ENCODE measurements at regions not wholly inside any gene's neighbourhood (a gene's known extent, or its start where the extent isn't known, plus 50 kb on each side); places are given as distances from the start of the nearest gene placed in this dataset.

DNA sequence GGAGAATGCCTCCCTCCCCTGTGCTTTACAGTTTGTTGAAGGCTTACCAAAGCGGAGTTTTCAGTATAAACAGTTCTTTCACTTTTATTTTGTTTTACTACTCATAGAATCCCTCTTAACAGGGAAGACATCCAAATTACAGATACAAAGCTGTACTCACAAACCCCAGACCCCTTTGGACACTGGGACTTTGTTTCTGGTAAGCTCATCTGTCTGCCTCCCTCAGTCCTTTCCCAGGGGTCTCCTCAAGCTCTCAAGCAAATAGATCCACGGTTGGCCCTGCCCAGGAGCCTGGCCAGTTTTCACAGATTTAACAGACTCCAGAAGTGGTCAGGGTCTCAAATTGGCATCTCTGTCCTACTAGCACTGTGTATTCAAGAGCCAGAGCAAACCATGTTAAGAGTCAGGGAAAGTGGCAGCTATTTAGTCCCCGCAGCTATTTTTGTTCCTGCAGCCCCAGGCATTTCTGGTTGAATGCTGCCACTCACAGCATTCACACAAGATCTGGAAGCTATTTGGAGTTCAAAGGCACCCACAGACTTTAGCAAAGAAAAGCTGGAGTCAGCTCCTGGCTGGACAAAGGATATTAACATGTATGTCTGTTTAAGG lies 54.2 kb downstream of the TMEM100 start:
- no peak for DNase-seq

DNA sequence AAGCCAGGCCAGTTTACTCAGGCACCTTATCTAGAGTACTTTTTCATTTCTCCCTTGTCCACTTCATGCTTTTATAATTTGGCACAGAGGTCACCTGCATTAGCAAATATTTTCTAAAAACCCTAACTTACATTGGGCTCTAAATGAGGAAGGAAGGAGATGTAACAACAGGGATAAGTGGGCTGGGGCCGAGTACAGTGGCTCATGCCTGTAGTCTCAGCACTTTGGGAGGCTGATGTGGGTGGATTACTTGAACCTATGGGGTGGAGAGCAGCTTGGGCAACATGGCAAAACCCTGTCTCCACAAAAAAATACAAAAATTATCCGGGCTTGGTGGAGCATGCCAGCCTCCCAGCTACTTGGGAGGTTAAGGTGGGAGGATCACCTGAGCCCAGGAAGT lies 55.9 kb downstream of the TMEM100 start:
- DNase-seq, result no peak

DNA sequence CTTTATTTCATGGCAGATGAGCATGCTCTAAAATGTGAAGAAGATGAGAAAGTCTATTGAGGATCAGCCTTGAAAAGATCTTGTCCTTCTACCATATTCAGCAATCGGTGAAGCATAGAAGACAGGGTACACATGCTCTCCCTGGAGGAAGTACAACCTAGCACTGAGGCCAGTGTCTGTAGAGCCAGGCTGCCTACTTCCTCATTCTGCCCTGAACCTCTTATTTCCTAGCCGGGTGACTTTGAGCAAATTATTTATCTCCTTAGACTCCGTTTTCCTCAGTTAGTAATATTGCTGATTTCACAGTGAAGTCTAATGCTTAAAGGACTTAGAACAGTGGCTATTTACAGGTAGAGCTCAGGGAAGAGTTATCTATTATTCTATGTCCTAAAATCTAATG lies 58.4 kb downstream of the TMEM100 start:
- no peak for DNase-seq

DNA sequence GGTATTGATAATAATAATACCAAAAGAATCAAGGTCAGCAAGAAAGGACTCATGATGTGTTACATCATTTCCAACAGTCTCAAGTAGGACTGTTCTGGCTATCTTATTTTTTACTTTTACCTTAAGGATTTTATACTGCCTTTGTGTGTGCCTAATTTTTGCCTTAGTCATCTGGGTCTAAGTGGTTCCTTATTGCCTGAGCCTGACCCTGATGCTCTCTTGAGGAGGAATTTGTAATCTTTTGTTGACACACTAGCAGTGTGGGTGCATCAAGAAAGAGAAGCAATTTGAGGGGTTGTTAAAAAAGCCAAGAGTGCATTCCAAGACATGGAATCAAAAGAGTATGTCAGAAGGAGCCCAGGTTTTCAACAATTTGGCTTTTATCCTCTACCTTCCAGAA lies 59.3 kb downstream of the TMEM100 start:
- DNase-seq, result no peak

DNA sequence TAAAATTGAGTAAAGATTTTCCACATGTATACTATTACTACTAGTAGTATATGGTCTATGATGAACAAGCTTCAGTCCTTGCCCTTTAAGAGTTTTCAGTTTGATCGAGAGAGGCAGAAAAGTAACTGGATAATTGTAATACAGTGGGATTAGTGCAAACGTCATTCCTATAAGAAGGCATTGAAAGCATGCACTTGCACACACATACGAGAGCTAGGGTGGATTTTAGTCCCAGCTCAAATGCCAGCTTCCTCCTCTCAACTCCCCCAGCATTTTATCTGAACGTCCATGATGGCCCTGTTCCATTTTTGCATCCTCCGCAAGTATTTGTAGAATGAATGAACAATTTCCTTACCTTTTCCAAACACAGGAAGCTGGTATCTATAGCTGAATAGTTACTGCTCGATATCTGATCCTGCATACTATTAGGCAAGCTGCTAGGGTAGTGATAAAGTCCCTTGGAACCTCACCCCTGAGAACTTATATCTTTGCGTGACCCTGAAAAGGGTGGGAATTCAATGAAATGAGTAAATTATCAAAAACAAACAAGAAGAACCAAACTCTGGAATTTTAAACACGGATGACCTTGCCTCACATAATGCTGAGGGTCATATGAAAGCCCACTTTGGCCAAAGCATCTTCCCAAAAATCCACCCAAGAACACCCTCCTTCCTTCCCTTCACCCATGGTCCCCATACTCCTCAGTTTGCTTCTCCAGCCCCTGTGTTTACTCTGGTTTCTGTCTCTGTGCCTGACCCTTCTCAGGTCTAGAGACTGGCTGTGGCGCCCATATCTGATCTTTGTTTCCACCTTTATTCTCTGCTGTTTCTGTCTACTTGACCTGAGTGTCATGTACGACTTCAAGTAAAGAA lies 60.5 kb downstream of the TMEM100 start:
- no peak for DNase-seq

DNA sequence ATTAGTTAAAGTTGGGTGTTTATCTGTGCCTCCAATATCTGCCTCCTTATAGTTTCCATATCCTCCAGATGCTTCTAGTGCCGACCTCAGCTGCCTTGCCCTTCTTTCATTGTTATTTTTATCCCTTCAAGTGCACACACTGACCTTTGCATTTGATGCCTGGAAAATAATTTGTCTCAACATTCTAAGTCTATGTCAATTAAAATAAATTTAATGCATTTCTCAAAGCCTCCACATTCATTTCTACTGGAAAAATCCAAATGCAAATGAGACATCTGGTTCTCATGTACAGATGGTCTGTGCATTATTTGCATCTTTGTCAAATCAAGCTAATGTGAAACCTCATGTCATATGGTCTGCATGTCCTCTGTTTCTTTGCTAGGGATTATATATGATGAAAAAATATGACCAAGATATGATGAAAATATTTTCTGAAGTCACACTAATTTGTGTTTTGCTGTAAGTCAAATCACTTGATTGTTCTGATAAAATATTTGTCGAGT lies 61.4 kb downstream of the TMEM100 start:
- DNase-seq, result no peak

DNA sequence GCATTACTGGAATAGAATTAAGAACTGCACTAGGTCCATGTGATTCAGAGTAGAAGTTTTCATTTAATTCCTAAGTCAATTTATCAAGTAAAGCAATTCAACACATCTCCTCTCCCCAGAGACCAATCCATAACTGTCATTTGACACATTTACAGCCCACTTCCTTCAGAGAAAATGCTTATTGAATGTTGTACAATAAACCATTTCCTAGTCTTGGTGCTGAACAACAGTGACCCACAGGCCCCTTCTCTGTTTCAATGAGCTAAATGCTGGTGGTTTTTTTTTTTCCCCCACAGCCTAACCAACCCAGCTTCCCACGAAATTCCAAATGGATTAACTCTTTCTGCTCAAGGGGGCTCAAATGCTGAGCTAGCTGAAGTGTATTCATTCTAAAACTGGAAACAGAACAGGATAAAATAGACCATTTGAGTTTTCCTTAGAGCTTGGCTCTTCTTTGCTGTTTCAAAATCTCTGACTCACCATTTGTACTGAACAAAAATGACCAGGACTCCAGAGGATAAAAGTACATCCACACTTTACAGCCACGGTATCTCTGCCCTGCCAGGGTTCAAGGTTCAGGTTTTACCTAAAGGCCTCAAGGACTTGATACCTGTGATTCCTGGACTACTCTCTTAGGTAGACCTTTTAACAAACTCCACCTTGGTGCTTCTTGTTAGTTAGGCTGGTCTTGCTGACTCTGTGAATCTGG lies 62.3 kb downstream of the TMEM100 start:
- no peak for DNase-seq

DNA sequence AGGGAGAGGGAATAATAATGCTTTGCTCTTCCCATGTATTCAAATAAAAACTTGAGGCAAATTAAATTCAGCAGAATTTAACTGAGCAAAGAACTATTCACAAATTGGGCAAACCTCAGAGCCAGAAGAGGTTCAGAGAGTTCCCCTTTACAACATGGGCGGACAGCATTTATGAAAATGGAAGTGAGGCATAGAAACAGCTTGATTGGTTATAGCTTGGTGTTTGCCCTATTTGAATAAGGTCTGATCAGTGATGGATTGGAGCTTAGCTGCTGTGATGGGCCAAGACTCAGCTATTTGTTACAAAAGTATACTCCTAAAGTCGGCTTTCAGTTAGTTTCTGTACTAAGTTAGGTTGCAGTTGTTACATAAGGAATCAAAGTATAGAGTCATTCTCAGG lies 63.0 kb downstream of the TMEM100 start:
- no peak for DNase-seq

DNA sequence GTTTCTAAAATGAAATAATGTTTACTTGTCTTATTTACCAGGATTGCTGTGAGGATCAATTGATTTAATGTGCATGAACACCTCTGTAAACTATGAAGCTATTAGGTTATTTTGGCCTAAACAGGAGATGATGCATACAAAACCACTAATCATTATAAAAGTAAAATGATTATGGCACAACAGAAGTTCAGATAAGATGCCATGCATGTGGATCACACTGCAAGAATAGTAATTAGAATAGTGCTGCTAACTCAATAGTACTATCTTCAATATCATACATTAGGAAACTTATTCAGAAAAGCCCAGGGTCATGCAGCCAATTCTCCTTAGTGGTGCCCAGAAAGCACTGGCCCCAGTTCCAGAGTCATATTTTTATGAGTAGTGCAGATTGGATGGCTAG lies 66.9 kb downstream of the TMEM100 start:
- DNase-seq, result no peak

DNA sequence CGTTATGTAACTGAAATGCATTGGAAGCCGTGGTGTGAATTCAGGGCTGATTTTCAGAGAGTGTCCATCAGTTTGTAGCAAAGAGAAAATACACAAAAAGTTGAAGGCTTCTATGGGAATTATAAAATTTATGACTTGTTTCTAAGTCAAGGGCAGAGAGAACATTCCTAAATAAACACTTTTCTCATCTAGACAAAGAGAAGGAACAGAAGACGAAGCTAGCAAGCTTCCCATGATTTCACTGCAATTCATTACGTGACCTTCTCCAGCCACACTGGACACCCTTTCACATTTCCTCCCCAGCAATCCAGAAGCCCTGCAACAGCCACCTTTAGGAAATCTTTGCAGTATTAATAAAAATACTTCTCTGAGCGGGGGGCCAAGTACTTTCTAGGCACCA lies 67.8 kb downstream of the TMEM100 start:
- no peak for DNase-seq

DNA sequence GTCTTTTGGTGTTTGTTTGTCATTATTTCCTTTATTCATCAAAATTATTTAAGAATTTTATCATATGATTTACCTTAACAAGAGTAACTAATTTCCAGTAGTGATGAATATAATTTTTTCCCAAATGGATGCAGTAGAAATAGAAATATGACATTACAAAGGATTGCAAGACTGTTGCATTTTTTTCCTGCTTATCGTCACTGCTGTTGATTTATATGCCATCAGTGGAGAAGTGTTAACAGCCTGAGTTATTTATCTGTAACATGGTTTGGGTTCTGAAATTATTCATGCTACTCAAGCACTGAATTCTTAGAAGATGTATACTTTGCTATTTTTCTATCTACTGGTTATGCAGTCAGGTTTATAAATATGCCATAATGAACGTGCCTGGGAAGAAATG lies 68.6 kb downstream of the TMEM100 start:
- no peak for DNase-seq

DNA sequence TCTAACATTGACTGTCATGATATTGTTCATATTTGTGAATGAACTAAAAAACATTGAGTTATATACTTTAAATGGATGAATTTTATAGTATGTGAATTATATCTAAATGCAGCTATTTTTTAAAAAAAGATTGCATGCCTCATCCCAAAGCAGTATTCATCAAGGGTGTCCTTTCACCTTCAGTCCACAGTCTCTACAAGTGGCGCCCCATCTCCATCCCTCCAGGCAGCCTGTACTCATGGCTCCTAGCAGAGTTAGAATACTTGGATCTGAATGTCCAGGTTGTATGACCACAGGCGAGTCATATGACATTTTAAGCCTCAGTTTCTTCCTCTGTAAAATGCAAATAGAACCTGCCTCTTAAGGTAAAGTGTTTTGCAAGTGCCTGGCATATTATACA lies 69.8 kb downstream of the TMEM100 start:
- no peak for DNase-seq

DNA sequence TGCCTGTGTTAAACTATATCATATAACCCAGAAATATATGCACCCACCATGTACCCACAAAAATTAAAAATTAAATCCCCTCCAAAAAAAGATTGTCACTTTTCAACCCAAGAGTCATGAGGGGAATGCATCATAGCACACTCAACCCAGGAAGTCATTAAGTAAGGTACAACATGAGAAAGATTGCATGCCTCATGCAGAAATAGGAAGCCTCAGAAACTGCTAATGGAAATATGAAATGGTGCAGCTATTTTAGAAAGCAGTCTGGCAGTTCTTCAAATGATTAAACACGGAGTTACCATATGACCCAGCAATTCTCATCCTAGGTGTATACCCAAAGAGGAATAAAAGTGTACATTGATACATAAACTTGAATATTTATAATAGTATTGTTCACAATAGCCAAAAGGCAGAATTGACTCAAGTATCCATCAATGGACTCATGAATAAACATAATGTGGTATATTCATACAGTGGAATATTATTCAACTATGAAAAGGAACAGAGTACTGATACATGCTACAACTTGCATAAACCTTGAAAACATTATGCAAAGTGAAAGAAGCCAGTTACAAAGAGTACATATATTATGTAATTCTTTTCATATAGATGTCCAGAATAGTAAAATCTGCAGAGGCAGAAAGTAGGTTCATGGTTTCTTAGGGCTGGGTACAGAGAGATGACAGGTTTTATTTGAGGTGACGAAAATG lies 70.4 kb downstream of the TMEM100 start:
- DNase-seq, result no peak

DNA sequence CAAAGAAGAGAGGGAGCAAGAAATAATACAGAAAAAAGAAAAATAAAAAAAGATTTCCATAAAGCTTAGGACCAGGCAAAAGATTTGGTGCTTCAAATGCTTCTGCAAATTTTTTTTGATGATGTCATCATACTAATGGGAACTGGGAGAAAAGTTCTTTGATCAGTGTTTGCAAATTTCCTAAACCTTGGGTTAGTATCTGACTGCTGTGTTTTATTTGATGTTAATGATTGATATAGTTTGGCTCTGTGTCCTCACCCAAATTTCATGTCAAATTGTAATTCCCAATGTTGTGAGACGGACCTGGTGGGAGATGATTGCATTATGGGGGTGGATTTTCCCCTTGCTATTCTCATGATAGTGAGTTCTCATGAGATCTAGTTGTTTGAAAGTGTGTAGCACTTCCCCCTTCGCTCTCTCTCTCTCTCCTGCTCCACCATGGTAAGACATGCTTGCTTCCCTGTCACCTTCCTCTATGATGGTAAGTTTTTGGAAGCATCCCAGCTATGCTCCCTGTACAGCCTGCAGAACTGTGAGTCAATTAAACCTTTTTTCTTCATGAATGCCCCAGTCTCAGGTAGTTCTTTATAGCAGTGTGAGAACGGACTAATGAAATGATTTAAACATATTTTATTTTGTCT lies 72.6 kb downstream of the TMEM100 start:
- no peak for DNase-seq

DNA sequence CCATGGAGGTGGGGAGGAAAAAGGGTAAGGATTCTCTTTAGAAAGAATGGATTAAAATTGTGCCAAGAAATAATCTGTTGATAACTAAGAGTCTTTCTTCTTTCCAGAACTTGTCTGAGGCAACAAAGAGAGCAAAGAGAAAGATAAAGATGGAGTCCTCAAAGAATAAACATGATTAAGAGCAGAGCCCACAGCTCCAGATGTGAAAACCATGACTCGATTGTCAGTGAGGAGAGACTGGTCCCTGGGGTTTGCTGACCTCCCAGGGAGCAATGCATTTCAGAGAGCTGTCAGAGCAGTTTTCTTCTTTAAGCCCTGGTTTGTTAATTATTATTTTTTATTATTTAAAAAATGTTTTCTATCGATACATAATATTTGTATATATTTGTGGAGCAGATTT lies 74.6 kb downstream of the TMEM100 start:
- DNase-seq, result no peak

DNA sequence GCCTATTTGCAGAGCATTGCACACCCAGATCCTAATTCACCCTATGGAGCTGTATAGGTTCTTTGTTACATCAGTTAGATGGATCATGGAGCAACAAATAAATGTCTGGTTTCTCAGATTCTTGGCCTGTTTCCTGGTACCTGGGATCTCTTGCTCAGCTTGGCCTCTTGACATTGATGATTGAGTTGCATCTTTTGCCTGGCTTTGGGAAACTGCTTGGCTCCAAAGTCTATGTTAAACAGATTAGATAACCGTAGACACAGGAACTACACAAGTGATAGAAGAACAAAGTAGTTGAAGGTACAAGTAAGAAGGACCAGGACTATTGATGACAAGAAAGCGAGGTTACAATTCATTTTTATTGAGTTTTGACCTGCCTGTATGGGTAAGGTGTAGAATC lies 77.3 kb downstream of the TMEM100 start:
- no peak for DNase-seq

DNA sequence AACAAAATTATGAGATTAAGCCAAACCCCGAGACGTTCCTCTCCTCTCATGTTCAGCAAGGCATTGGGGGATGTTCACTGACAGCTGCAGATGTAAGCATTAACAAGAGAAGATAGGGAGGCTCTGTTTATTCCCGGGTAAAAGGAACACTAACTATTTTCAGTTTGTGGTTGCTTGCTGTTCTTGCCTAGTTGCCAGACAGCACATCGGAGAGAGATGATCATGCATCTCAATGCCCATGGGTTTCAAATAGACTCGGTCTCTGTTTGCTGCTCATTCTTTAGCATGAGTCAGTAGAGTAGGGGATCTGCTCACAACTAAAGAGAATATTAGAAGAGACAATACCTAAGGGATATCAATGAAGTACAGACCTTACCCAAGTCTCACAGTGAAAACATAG lies 78.3 kb downstream of the TMEM100 start:
- no peak for DNase-seq

DNA sequence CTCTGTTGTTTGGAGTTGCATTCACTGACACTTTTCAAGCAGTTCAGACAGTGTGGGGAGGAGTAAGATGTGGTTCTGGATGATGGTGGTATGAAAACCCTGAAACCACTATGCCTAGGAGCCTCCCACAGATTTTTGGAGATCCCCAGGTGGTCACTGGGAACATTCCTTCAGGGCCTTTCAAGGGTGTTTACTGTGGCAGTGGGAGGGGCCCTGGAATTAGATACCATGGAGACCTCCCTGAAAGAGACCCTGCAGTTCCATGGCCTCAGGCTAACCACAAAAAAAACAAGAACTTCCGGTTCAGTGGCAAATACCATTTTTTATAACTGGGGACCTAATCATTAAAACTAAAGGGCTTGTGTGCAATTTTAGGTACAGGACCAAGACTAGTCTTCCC lies 79.9 kb downstream of the TMEM100 start:
- DNase-seq, result no peak

DNA sequence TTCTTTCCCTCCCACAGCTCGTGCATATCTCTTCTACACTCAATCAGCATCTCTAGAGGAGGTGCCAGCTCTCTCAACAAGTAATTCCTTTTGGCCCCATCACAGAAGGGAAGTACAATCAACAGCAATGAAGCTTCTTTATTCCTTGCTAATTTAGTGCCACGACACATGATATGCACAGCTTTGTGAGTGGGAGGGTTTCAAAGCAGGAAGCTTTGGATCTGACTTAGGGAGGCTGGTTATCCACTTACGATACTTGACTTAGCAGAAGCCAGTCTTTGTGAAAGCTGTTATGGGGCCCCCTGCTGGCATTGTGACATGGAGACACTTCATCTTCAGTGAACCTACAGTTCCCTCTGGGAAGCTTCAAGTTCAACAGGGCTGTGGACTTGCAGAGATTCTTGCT lies 81.0 kb downstream of the TMEM100 start:
- peak; percentile 27 for DNase-seq

DNA sequence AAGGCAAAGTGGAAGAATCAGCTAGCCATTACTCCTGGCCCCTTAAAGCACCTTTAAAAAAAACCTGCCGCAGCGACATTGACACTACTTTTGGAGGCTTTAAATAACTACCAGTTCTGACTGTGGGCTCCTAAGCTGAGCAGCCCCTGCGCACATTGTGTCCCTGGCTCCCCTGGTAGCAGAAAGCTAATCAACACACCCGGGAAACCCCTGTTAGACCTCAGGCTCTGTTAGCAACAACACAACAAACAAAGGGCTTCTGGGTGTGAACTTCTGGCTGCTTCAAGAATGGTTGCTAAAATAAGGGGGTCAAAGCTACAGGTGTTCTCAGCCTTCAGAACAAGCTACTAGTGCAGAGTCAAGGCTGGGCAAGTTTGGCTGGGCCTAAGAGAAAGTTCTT lies 83.6 kb downstream of the TMEM100 start:
- DNase-seq, result no peak

DNA sequence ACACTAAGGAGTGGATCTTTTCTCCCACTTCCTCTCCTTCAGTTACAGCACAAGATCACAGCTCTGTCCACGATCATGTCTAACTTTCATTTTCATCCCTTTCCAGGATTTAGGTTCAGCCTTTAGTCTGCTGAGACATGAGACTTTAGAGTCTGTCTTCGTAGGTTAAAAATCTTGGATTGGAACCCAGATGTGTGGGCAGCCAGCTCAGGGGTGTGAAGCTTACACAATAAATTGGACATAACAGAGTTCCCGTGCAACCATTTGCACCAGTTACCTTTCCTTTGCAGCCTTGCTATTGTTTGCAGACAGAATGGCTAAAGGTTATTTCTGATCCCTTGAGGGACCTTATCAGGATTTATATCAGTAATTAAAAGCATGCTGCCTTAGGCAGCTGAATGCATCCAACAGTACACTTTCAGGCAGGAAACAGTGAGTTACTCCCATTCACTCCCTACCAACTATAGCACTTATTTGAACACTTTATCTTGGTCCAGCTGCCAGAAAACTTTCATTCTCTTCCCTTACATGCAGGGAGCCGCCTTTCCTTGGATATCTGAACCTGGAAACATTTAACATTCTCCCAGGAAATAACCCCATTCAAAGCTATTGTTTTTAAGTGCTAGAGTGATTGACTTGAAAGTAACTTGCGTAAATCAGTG lies 87.3 kb downstream of the TMEM100 start:
- no peak for DNase-seq

DNA sequence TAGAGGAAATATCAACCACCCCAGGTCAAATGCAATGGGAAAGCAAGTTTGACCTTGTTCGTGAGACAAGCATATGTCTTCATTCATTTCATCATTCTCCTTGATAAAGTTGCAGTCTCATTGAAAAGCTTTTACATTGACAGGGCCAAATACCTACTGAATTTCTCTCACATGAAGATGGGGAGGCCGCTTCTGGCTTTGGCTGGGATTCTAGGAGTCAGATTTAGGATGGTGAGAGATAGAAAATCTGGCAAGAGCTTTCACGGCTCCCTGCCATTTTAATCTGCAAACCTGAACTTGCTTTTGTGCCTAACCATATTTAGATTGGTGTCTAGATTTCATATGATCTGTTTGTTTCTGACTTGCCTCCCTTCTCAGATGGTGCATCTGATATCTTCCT lies 88.0 kb downstream of the TMEM100 start:
- no peak for DNase-seq

Data from CD4-positive, alpha-beta T cell treated with Interleukin-10 for 1 hour (primary cell).